ENCODE measurements at regions not wholly inside any gene's neighbourhood (a gene's known extent, or its start where the extent isn't known, plus 50 kb on each side); places are given as distances from the start of the nearest gene placed in this dataset.

DNA sequence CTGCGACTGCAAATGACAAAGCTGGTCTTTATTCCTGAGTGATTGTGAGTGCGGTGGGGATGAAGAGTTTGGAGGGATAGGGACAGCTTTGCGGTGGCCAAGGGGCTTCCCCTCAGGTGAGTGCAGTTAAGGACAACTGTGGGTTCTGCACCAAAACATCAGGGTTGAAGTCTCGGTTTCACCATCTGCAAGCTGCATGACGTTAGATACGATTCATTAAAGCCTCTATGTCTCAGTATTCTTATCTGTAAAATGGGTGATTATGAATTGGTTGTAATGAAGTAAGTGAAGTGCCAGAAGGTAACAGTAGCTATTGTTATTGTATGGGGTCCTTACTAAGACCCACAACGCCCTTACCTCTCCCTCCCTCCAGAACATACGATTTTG lies 226.8 kb upstream of the DAPK1 start:
- TF ChIP-seq POLR2A (IDR thresholded peaks at IDR 0.05; ENCODE audit: low read depth, low read length), result no peak
- DNase-seq (ENCODE audit: insufficient read length, low spot score), result no peak
- FAIRE-seq, result no peak

DNA sequence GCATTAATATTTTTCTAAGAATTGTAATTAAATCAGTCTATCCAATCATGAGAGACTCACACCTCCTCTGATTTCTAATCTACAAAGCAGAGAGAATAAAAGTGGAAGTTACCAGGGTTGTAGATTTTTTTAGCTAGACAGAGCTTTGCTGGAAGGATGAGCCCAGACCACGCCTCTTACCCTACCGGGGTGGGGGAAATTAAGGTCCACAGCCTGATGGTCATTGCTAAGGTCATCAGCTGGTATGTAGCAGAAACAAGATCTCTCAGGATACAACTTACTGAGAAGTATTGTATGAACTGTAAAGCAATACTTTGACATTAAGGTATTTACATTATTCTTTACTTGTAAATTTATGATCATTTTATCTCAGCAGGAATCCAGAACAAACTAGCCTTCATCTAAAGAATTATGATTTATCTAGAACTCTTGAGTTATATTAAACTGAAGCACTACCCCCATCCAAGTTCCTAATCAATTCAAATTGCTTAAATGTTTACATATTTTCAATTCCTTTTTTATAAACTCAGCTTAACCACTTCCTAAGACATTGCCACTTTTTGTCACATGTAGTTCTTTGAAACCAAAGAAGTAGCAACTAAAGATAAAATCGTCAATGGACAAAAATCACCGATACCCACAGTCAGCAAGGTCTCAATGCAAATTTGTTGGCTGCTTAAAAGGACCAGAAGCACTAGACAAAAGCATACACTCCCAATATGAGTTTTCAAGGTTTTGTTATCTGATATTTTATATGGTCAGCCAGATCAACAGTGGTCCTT lies 225.8 kb upstream of the DAPK1 start:
- no peak for FAIRE-seq
- no peak for DNase-seq (ENCODE audit: insufficient read length, low spot score)
- no peak for TF ChIP-seq POLR2A (IDR thresholded peaks at IDR 0.05; ENCODE audit: low read depth, low read length)

DNA sequence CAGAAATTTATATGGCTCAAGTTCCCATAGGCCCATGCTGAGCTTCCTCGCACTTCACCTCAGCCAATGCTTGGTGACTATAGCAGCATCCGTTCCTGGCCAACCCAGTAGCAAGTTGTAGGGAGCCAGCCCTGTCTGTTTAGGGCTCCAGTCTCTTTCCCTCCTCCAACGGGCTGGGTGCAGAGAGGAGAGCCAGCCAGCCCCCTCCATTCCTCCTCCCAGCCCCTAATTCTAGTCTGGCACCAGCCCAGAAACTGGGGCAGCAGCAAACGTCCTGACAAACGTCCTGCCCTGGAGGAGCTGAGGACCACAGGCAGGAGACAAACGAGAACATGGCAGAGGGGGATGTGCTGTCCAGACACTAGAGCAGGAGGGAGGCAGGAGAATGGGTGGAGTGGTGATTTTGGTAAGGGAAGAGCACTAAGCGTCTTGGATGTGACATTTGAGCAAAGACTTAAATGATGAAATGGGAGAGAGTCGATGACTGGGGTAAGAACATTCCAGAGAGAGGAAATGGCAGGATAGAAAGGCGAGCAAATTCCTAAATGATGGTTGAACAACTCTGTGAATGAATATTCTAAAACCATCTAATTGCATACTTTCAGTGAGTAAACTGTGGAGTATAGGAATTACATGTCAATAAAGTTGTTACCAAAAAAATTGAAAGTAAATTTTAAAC lies 222.5 kb upstream of the DAPK1 start:
- no peak for DNase-seq (ENCODE audit: insufficient read length, low spot score)
- no peak for FAIRE-seq
- no peak for TF ChIP-seq POLR2A (IDR thresholded peaks at IDR 0.05; ENCODE audit: low read depth, low read length)

DNA sequence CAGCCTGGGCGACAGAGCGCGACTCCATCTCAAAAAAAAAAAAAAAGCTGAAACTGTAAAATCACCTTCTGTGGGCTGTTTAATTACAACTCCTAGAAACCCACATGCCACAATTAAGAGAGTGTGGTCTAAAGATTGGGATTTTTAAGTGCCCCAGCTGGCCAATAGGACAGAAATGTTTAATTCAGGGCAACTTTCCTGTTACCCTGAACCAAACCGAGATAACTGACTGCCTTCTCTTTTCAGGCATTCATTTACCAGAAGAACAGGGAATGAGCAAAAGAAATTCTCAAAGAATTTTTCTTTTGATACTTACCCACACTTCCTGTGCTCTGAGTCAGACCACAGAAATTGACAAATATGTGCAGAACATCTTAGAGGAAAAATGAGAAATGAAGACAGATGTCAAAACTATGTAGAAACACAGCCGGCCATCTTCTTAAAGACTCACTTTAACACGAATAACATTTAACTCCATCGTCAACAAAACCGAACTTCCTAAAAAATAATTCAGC lies 221.3 kb upstream of the DAPK1 start:
- no peak for TF ChIP-seq POLR2A (IDR thresholded peaks at IDR 0.05; ENCODE audit: low read depth, low read length)
- no peak for DNase-seq (ENCODE audit: insufficient read length, low spot score)
- FAIRE-seq, result no peak

DNA sequence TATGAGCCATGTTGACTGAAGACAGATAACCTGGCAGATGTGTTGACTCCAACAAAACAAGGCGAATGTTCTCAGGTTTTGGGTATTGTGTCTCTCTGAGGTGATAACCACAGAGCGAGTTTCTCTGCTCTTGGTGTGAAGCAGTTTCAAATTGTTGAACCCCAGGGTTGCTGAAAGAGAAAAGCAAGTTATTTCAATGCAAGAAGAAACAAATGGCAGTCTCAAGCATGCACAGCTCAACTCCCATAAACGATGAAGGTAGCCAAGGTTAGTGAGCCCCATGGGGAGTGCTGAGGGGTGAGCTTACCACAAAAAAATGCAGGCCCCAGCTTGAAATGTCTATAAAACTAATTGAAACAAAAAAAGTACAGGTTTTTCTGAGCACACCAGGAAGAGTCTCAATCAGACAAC lies 220.8 kb upstream of the DAPK1 start:
- TF ChIP-seq POLR2A (IDR thresholded peaks at IDR 0.05; ENCODE audit: low read depth, low read length), result no peak
- FAIRE-seq (no peak), DNase-seq (ENCODE audit: insufficient read length, low spot score) (no peak)

DNA sequence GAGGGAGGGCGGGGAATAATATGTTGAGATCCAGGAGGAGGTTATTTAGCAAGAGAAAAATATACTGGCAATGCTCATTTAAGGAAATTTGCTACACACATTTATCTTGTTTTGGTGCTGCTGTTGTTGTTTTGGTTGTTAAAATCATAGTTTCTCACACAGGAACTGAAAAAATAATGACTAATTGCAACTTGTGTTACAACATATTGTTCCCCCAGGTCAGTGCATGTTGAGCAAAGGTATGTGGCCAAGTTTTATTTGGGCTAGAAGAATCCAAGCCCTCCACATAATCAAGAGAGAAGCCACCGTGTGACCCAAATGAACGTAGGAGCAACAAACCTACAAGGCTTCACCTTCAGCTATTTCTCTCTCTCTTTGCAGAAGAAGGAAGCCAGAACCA lies 220.3 kb upstream of the DAPK1 start:
- no peak for TF ChIP-seq POLR2A (IDR thresholded peaks at IDR 0.05; ENCODE audit: low read depth, low read length)
- FAIRE-seq (no peak), DNase-seq (ENCODE audit: insufficient read length, low spot score) (no peak)

DNA sequence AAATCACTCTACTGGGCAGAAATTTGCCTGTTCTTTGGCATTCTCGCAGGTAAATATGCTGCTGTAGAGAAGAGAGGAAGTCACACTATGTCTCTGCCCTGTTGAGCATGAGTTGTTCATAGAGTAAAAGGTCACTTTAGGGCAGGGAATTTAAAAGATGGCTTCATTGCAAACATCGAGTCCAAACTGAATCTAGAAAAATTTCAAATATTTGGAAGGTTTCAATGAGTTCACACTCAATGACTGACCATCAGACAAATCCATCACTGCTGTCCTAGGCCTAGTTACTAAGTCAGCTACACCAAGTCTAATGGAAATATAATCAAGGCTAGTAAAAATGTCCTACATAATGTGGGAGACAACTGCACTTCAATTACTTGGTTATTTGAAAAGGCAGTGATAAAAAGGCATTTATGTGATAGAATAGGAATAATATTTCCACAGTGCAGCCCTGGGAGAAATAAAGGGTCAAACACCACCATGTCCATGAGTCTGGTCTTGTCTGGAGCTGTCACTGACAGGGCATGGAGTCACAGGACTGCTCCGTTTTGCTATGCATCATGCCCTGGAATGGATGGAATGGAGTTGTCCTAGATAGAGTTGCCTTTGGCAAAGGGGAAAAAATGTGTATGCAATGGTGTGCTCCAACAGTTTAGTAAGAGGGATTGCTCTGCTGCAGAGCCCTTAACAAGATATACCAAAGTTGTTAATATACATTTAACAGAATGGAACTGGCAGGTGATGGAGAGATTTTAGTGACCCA lies 218.5 kb upstream of the DAPK1 start:
- no peak for DNase-seq (ENCODE audit: insufficient read length, low spot score)

DNA sequence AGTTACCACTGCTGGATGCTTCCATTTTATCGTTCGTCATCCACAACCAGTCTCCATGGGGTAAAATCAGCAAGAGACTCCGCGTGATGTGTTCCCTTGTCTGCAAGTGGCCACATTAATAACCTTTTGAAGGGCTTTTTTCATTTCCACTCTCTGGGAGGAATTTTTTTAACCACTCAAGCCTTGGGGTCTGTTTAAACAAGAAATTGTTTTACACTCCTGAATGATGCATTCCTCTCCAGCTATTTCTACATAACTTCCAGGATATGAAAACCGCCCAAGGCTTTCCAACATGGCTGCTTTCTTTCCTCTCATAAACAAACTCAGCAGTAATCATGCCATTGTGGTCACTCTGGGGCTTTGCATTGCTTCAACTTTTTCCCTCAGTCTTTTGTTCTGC lies 217.2 kb upstream of the DAPK1 start:
- DNase-seq (ENCODE audit: insufficient read length, low spot score) (no peak), FAIRE-seq (no peak)
- TF ChIP-seq POLR2A (IDR thresholded peaks at IDR 0.05; ENCODE audit: low read depth, low read length), result no peak

More for the DNA sequence above, 218.5 kb upstream of the DAPK1 start:
- no peak for FAIRE-seq
- no peak for TF ChIP-seq POLR2A (IDR thresholded peaks at IDR 0.05; ENCODE audit: low read depth, low read length)

DNA sequence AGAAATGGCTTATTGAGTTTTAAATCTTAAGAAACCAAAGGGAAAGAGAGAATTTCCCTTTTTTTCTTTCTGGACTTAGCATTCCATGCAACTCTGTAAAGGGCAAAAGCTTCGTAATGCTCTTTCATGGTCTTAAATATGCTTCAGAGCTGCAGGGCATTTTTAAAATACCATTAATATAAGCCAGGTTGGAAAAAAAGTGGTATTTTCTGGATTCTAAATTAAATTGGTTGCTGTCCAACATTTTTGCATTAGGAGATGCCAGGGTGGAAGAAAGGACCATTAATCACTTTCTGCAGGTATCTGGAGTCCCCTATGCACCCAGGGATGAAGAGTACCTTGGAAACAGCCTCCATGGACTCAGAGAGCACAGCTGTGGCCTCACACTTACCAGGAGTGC lies 215.1 kb upstream of the DAPK1 start:
- no peak for DNase-seq (ENCODE audit: insufficient read length, low spot score)
- no peak for FAIRE-seq
- no peak for TF ChIP-seq POLR2A (IDR thresholded peaks at IDR 0.05; ENCODE audit: low read depth, low read length)

DNA sequence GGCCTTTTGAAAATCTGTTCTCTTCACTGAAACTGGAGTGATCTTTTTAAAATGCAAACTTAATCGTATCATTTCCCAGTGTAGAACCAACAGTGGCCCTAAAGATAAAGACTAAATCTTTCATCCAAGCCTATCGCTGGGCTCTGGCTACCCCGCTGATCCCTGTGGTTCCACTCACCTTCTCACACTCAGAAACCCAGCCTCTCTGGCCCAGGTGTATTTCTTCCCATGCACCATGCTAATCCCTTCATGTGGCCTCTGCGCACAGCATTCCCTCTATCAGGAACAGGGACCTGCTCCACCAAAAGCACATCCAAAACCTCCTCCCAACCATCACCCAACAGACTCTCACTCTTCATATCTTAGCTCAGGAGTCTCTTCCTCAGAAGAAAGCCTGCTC lies 214.1 kb upstream of the DAPK1 start:
- FAIRE-seq (no peak), DNase-seq (ENCODE audit: insufficient read length, low spot score) (no peak)
- TF ChIP-seq POLR2A (IDR thresholded peaks at IDR 0.05; ENCODE audit: low read depth, low read length), result no peak

DNA sequence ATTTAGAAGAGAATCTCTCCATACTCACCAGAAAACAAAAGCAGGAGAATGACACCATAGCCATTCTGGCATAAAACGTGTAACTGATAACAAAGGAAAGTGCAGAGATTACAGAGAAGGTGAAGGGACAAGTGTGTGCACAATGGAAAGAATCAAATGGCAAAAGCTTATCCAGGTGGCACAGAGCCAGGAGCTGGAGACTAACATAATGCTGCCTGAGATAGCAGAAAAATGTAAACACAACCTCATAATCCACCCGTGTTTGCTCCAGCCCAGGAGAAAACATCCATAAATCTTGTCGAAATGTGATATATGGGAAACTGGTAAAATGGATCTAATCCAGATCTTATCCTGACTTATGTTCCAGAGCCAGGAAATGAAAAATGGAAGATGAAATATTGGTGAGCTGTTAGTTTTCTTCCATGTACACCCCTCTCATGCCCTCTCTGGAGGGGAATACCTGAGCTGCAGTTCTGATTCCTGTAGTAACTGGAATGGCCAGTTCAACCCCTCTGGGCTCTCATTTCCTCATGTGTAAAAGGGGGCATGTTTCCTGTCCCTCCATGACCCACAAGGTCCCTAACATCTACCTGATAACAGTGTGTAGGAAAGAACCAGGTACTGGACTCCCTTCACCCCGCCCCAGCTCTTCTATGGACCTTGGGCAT lies 212.3 kb upstream of the DAPK1 start:
- DNase-seq (ENCODE audit: insufficient read length, low spot score), result no peak
- no peak for FAIRE-seq
- no peak for TF ChIP-seq POLR2A (IDR thresholded peaks at IDR 0.05; ENCODE audit: low read depth, low read length)

DNA sequence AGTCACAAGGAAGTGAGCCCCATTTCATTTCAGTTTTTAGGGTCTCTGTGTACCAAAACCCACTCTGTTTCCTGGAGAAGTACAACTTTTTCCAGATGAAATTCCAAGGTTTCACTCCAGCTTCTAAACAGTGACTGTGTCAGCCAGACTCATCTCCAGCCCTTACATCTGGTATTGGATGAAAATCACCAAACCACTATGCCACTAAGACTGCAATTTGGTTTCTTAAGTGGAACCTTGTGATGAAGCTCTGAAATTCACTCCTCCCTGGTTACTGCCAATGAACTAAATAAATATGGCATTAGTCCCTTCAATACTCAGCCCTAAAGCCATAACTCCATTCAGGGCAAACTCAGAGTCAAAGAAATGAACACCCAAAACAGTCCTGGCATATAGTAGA lies 211.2 kb upstream of the DAPK1 start:
- no peak for TF ChIP-seq POLR2A (IDR thresholded peaks at IDR 0.05; ENCODE audit: low read depth, low read length)

DNA sequence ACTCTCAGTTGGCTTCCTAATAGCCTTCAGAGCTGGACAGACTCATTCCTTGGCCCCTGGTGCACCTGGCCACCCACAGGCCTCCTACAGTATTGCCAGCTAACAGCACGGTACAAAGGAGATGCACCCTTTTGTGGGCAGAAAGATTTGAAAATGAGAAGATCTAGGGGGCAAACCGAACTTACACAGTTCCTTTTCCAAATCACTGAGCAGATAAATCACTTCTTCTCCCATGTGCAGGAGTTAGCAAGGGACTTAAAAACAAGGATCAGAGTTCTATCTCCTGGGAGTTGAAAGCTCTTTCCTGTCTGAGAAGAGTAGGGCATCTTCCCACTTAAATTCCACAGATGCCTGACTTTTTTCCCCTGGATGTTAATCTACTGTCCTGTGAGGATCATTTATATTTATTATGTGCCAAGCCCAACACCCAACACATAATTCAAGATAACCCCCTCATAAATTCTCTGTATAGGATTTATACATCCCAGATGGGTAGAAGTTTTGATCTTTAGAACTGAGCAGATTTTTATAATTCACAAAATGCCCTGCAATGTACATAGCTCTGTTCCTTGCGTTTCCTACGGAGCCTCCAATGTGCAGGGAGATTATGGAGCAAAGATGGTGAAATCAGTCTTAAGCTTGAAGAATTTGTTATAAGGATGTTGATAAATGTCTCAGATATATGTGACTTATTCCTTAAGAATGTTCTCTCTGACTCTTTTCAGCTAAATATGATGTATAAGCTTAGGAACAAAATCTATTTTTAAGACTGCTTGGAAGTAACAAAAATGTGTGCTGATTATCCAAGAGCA lies 207.2 kb upstream of the DAPK1 start:
- FAIRE-seq (no peak), DNase-seq (ENCODE audit: insufficient read length, low spot score) (no peak)
- no peak for TF ChIP-seq POLR2A (IDR thresholded peaks at IDR 0.05; ENCODE audit: low read depth, low read length)

More for the DNA sequence above, 211.2 kb upstream of the DAPK1 start:
- FAIRE-seq, result no peak
- no peak for DNase-seq (ENCODE audit: insufficient read length, low spot score)

Measured in H54 (cell line).